ENCODE measurements at regions not wholly inside any gene's neighbourhood (a gene's known extent, or its start where the extent isn't known, plus 50 kb on each side); places are given as distances from the start of the nearest gene placed in this dataset.

DNA sequence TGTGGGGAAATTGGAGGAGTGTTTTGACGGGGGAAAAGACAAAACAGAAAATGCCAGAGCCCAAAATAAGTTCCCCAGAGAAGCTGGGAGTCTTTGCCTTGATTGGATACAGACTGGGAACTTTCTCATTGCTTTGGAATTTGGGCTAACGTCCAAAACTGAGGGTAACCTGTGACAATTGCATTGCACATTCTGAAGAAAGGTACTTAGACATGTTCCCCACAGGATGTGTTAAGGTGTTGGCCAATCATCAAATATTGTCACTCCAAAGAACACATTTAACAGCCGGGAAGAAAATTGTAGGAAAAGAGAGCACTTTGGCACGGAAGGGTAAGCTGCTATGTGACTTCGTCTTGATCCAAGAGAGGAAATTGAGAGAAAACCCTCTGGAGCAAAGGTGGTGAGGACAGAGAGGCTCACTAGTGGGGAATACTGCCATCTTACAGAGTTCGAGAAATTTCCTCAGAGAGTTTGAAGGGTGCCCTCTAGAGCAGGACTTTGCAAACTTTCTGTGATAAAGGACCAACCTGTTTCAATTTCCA lies 619.5 kb upstream of the TBL1XR1 start:
- no peaks in the 10 kb centered on the region for H3F3A ChIP-seq (ENCODE audit: insufficient read depth, low read length, poor library complexity, severe bottlenecking)
- no peaks in the 10 kb centered on the region for H3K27me3 ChIP-seq (ENCODE audit: insufficient read depth, low read depth, low read length)
- H3K79me2 ChIP-seq (replicated peaks; ENCODE audit: insufficient read depth, low read length): no peaks in the 10 kb centered on the region
- no peaks in the 10 kb centered on the region for H3K9me3 ChIP-seq (ENCODE audit: low read length)
- TF ChIP-seq EP300 (conservative IDR thresholded peaks at IDR 0.05; ENCODE audit: poor library complexity, severe bottlenecking) (no peak), TAF1 (IDR thresholded peaks at IDR 0.05; ENCODE audit: low read depth) (no peak), SMC3 (conservative IDR thresholded peaks at IDR 0.05; ENCODE audit: poor library complexity) (no peak), POLR2AphosphoS5 (IDR thresholded peaks at IDR 0.05) (no peak), EZH2 (IDR thresholded peaks at IDR 0.05; ENCODE audit: borderline replicate concordance, insufficient read depth, low read length, poor library complexity, severe bottlenecking) (no peak)
- TF ChIP-seq, protein P1, sequence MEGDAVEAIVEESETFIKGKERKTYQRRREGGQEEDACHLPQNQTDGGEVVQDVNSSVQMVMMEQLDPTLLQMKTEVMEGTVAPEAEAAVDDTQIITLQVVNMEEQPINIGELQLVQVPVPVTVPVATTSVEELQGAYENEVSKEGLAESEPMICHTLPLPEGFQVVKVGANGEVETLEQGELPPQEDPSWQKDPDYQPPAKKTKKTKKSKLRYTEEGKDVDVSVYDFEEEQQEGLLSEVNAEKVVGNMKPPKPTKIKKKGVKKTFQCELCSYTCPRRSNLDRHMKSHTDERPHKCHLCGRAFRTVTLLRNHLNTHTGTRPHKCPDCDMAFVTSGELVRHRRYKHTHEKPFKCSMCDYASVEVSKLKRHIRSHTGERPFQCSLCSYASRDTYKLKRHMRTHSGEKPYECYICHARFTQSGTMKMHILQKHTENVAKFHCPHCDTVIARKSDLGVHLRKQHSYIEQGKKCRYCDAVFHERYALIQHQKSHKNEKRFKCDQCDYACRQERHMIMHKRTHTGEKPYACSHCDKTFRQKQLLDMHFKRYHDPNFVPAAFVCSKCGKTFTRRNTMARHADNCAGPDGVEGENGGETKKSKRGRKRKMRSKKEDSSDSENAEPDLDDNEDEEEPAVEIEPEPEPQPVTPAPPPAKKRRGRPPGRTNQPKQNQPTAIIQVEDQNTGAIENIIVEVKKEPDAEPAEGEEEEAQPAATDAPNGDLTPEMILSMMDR (IDR thresholded peaks at IDR 0.05; ENCODE audit: poor library complexity, severe bottlenecking): no peak
- TF ChIP-seq, protein P2, sequence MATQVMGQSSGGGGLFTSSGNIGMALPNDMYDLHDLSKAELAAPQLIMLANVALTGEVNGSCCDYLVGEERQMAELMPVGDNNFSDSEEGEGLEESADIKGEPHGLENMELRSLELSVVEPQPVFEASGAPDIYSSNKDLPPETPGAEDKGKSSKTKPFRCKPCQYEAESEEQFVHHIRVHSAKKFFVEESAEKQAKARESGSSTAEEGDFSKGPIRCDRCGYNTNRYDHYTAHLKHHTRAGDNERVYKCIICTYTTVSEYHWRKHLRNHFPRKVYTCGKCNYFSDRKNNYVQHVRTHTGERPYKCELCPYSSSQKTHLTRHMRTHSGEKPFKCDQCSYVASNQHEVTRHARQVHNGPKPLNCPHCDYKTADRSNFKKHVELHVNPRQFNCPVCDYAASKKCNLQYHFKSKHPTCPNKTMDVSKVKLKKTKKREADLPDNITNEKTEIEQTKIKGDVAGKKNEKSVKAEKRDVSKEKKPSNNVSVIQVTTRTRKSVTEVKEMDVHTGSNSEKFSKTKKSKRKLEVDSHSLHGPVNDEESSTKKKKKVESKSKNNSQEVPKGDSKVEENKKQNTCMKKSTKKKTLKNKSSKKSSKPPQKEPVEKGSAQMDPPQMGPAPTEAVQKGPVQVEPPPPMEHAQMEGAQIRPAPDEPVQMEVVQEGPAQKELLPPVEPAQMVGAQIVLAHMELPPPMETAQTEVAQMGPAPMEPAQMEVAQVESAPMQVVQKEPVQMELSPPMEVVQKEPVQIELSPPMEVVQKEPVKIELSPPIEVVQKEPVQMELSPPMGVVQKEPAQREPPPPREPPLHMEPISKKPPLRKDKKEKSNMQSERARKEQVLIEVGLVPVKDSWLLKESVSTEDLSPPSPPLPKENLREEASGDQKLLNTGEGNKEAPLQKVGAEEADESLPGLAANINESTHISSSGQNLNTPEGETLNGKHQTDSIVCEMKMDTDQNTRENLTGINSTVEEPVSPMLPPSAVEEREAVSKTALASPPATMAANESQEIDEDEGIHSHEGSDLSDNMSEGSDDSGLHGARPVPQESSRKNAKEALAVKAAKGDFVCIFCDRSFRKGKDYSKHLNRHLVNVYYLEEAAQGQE (IDR thresholded peaks at IDR 0.05; ENCODE audit: borderline replicate concordance): no peak
- H3K4me2 ChIP-seq (ENCODE audit: low read length): no peak overlapping the region
- no peak overlapping the region for H3K27ac ChIP-seq (ENCODE audit: low read length)
- no peak overlapping the region for H3K9ac ChIP-seq (ENCODE audit: low read length)
- H2AFZ ChIP-seq (ENCODE audit: low read depth, low read length): no peak overlapping the region
- H4K20me1 ChIP-seq (ENCODE audit: insufficient read depth): no peaks in the 10 kb centered on the region
- no peaks in the 10 kb centered on the region for H3K36me3 ChIP-seq (ENCODE audit: insufficient read depth, low read length)
- H3K4me3 ChIP-seq (ENCODE audit: low read length): no peak overlapping the region
- H3K9me2 ChIP-seq (ENCODE audit: insufficient read depth, low read length): no peaks in the 10 kb centered on the region

DNA sequence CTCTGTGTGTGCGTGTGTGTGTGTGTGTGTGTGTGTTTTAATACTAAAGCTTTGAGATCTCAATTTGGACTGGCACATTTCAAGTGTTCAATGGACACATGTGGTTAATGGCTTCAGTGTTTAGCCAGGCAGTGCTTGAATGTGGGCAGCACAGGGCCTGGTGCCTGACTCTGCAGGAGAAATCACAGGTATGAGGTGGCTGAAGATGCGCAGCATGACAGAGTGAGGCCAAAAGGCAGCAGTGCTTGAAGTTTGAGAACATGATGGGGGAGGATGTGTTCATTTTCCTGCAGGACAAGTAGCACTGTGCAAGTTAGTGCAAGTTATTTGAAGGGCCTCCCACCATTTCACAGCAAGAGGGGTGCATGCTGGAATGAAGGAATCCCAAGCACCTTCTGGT lies 620.5 kb upstream of the TBL1XR1 start:
- Histone ChIP-seq H2AFZ (ENCODE audit: low read depth, low read length) (no peak overlapping the region), H3K9me2 (ENCODE audit: insufficient read depth, low read length) (no peaks in the 10 kb centered on the region), H3K27me3 (ENCODE audit: insufficient read depth, low read depth, low read length) (no peaks in the 10 kb centered on the region), H3F3A (ENCODE audit: insufficient read depth, low read length, poor library complexity, severe bottlenecking) (no peaks in the 10 kb centered on the region), H3K9me3 (ENCODE audit: low read length) (no peaks in the 10 kb centered on the region), H4K20me1 (ENCODE audit: insufficient read depth) (no peaks in the 10 kb centered on the region), H3K9ac (ENCODE audit: low read length) (no peak overlapping the region), H3K4me3 (ENCODE audit: low read length) (no peak overlapping the region), H3K4me2 (ENCODE audit: low read length) (no peak overlapping the region), H3K27ac (ENCODE audit: low read length) (no peak overlapping the region), H3K79me2 (replicated peaks; ENCODE audit: insufficient read depth, low read length) (no peaks in the 10 kb centered on the region), H3K36me3 (ENCODE audit: insufficient read depth, low read length) (no peaks in the 10 kb centered on the region)
- TF ChIP-seq RAD21 (conservative IDR thresholded peaks at IDR 0.05): no peak
- TF ChIP-seq EP300 (conservative IDR thresholded peaks at IDR 0.05; ENCODE audit: poor library complexity, severe bottlenecking): no peak
- TF ChIP-seq, protein P2 (IDR thresholded peaks at IDR 0.05; ENCODE audit: borderline replicate concordance): no peak
- TF ChIP-seq, protein P1 (IDR thresholded peaks at IDR 0.05; ENCODE audit: poor library complexity, severe bottlenecking): no peak

All from neural cell (in vitro differentiated cells).